NCI-H82 treated with DMSO at 0.1 percent for 48 hours (cell line): ENCODE measurements at regions not wholly inside any gene's neighbourhood (a gene's known extent, or its start where the extent isn't known, plus 50 kb on each side); places are given as distances from the start of the nearest gene placed in this dataset.

ENCODE experiments used
- DNase-seq: peaks from one replicate; lab custom pipeline; 2025; ENCODE audit not compliant: unreplicated experiment; lab: John Stamatoyannopoulos, UW

- DNase-seq: no peak
Observed at GRCh38 chr9:129390541-129390940, 212.5 kb upstream of the IER5L start.

DNA sequence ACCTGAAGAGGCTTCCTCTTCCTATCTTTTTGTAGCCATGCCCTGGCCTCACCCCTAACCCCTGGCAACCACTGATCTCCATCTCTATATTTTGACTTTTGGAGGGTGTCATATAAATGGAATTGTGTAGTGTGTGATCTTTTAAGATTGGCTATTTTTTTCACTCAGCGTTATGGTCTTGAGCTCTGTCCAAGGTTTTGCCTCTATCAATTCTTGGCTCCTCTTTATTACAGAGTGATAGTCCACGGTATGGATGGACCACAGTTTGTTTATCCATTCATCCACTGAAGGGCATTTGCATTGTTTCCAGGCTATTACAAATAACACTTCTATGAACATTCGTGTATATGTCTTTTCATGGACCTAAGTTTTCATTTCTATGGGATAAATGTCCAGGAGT, 209.8 kb upstream of the IER5L start:
- no peak for DNase-seq

DNA sequence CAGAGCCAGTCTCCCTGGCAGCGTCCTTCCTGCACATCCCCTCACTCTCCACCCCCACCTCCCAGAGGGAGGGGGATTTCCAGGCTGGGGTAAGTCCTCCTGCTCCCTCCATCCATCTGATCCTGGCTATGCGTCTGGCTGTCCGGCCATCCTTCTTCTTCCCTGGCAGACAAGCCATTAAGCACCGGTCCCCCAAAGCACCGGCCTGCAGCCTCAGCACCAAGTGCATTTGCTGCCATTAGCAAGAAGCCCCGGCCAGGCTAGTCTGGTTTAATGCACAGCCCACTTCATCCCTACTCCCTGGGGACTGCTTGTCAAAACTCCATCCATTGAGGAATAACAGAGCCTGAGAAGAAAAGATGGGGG, 208.7 kb upstream of the IER5L start:
- no peak for DNase-seq

DNA sequence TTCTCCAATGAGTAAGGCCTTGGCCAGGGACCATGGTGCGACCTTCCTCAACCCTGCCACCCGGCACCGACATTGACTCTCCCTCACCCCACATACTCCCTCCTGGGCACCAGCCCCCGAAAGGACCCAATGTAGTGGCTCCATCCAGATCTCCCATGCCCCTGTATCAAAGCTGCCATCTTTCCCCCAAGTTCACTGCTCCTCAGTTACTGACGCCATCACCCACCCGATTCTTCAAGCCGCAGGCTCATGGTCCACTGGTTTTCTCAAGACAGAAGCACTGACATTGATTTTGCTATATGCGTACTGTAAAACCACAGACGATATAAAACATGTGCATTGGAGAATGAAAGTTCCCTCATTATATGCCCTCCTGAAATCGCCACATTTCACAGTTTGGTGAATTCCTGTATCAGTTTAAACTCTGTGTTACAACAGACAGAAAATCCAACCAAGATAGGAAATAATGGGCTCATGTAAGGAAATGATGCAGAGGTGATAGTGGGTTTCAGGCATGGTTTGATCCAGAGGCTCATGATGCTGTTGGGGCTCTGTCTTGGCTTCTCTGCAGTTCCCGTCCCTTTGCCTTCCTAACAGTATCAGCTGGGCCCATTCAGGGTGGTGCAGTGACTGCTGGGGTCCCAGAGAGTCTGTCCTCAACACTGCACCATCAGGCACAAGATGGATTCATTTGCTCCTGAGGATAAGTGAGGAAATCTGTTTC, 207.3 kb upstream of the IER5L start:
- no peak for DNase-seq

GRCh38 chr9:129384491-129385210, 206.6 kb upstream of the IER5L start:
- DNase-seq: no peak

- DNase-seq: no peak
Observed at GRCh38 chr9:129383561-129384490, 205.8 kb upstream of the IER5L start.

DNA sequence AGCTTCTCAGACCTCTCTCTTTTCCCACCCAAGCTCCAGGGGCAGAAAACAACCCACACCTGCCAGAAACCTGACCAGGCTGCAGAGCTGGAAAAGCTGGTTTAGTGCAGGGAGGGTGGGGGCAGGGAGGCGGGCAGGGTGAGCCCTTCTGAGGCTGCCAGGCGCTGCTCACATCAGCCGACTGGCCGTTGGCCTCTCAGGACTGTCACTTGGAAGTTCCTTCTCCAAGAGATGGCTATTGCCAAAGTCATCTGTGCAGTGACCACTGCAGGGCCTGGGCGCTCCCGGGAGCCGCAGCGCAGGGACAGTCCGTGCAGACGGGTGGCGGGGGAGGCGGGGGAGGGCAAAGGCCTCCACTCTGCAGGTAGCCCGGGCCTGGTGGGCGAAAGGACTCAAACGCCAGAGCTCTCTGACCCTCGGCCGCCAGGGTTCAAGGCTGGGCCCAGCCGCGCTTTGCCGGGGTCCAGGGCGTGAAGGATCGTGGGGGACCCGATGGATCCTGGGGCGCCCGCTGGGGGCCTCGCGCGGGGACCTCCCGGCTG, 205.0 kb upstream of the IER5L start:
- no peak for DNase-seq

DNA sequence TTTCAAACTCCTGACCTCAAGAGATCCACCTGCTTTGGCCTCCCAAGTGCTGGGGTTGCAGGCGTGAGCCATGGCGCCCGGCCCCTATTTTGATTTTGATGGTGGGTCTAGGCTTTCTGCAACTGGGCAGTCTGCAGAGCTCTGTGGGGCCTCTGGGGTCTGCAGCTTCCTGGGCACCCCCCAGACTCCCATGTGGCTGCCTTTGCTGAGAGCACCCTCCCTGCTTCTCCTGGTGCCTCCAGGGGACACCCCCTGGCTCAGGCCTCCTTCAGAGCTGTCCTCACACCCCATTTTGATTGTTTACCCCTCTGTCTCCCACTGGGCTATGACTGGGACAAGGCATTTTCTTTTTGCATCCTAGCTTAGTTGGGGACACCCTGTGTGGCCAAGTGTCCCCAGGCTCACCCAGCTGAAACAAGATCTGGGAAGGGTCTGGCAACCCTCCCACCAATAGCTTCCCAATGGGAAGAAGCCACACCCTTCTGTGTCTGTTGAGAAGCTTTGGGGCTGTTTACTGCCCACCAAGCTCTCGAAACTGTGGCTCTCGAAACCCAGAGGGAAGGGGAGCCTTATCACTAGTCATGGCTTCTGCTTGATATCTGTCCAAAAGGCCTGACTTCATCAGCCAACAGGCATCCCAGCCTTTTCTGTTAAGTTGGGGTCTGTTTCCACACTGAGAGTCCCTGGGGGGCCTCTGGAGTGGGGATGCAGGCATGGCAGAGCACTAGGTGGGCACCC, 204.4 kb upstream of the IER5L start:
- no peak for DNase-seq

- no peak for DNase-seq
Observed at GRCh38 chr9:129381481-129381957, 203.5 kb upstream of the IER5L start.

DNA sequence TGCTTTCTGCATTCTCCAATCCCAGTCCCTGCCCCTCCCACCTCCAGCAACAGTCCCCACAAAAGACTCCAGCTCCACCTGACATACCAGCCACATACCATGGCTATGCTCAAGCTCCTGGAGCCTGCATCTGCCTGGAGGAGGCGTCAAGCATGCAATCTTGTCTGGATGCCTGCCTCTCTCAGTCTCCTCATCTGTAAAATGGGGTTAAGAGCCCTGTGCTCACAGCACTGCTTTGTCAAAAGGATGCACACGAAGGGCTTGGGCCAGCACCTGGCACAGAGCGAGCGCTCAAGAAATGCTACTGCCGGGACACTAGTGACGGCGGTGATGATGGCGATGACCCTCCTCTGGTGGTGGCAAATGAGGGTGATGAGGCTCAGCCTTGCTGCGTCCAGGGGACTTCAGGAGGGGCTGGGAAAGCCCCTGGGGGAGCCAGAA, 202.9 kb upstream of the IER5L start:
- no peak for DNase-seq

GRCh38 chr9:129379886-129380285, 201.8 kb upstream of the IER5L start:
- DNase-seq: no peak

- DNase-seq: peak; percentile 52
Observed at GRCh38 chr9:129379181-129379836, 201.2 kb upstream of the IER5L start.

DNA sequence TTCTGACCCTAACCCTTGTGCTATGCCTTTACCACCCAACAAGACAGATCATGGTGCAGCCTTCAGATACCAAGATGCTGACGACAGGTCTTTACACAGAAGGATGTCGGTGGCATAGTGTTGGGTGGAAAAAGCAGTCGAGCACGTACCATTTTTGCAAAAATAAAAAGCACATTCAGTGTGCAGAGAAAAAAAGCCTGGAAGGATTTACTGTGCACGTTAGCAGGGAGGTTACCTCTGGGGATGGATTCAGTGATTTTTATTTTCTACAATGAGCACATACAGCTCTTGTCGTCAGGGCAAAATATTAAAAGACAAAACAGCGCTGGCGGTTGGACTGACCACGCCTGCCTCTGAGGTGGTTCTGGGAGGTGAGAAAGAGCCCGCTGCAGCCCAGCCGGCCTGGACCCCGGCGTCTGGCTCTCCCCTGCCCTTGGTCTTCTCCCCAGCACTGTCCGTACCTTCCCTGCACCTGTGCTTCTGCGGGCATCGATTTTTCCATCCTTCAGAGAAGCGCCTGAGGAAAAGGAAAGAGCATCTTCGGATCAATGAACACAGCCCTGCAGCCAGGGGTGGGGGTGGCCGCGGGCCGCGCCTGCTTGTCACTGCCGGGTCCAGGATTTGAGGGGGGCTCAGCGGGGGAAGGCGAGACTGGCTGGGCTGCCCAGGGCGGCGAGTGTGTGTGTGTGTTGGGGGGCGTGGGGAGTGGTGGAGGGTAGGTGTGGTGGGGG, 200.0 kb upstream of the IER5L start:
- DNase-seq: no peak

DNA sequence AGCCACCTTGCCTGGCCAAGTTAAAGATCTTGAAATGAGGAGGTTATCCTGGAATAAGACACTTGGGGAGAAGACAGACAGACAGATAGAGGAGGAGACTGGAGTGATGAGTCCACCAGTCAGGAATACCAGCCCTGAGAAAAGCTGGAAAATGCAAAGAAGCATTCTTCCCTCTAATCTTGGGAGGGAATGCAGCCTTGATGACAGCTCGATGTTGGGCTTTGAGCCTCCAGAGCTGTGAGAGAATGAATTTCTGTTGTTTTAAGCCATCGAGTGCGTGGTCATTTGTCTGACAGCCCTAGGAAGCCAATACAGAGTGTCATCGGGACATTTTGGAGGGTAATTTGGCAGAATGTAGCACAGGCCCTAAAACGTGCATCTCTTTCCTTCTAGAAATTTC, 199.1 kb upstream of the IER5L start:
- no peak for DNase-seq

GRCh38 chr9:129375845-129376244, 197.8 kb upstream of the IER5L start:
- no peak for DNase-seq

- DNase-seq: no peak
Observed at GRCh38 chr9:129374651-129375050, 196.6 kb upstream of the IER5L start.

DNA sequence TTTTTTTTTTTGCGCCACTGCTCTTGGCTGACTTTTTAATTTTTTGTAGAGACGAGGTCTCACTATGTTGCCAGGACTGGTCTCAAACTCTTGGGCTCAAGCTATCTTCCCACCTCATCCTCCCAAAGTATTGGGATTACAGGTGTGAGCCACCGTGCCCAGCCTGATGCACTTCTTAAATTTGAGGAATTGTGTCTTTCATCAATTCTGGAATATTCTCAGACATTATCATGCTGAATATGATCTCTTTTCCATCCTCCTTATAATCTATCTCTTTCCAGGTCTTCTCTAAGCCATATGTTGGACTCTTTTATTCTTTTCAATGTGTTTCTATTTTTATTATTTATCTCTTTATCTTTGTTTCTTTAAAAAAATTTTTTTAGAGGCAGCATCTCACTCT, 196.2 kb upstream of the IER5L start:
- DNase-seq: no peak

- no peak for DNase-seq
Observed at GRCh38 chr9:129373361-129373760, 195.3 kb upstream of the IER5L start.

- DNase-seq: no peak
Observed at GRCh38 chr9:129370770-129371169, 192.7 kb upstream of the IER5L start.
